GM12878 (cell line): ENCODE measurements at regions not wholly inside any gene's neighbourhood (a gene's known extent, or its start where the extent isn't known, plus 50 kb on each side); places are given as distances from the start of the nearest gene placed in this dataset.

Experiments
- ATAC-seq: fragments of 200-7000 bp; cut with Tn5 transposase; 3 replicates; pipeline ENCODE4 v1.9.1; 2020; ENCODE audit warnings: mild to moderate bottlenecking, moderate library complexity
- BruUV-seq: library from RNA; stranded (reverse); fragments of 400-500 nt; replicated peaks from 2 replicates; lab custom pipeline; 2021; lab: Mats Ljungman, UMichigan
- CTCF ChIA-PET: fragments of 300-600 bp; sonication (Branson Sonifier 250); formaldehyde crosslinking; extraction: SDS; loops from one replicate; lab custom pipeline; 2021; ENCODE audit warnings: inconsistent platforms; lab: Yijun Ruan, JAX
- POLR2A ChIA-PET: fragments of 350-600 bp; formaldehyde crosslinking; extraction: SDS; loops from one replicate; lab custom pipeline; 2021; ENCODE audit warnings: inconsistent platforms; lab: Charles Lee
- RAD21 ChIA-PET: fragments of 300-600 bp; sonication (Branson Sonifier 250); formaldehyde crosslinking; loops from one replicate; lab custom pipeline; 2023; ENCODE audit warnings: antibody characterized with exemption; ENCODE audit not compliant: unreplicated experiment; lab: Charles Lee
- SMC1A ChIA-PET: fragments of 300-600 bp; sonication (Branson Sonifier 250); formaldehyde crosslinking; loops from one replicate; lab custom pipeline; 2023; ENCODE audit not compliant: unreplicated experiment, uncharacterized antibody; lab: Charles Lee
- DNase-seq: peaks from one replicate; pipeline ENCODE4 v3.0.0-alpha.2; 2011; ENCODE audit warnings: low read depth, low spot score
- FAIRE-seq: peaks from 3 replicates; lab custom pipeline; 2011; peaks lifted over from hg19 to GRCh38; lab: Jason Lieb, UNC
- H2AFZ ChIP-seq: 2 replicates; pipeline ENCODE4 v1.6.0; 2011; ENCODE audit warnings: low read depth, low read length, control low read depth; ENCODE audit not compliant: control insufficient read depth
- H3K27ac ChIP-seq: 2 replicates; pipeline ENCODE4 v1.5.1; 2011; ENCODE audit warnings: control low read depth; ENCODE audit not compliant: control insufficient read depth, insufficient read depth
- H3K27me3 ChIP-seq, 2 experiments: replicated peaks in 1 of 2; 2 replicates each; pipeline versions ENCODE4 v1.6.0 to v1.6.1; 2011; ENCODE audit warnings: low read length in 1 of 2; ENCODE audit not compliant: control insufficient read depth in 2 of 2, insufficient read depth in 2 of 2
- H3K36me3 ChIP-seq, 2 experiments: 2 replicates each; pipeline ENCODE4 v1.5.1; 2011; ENCODE audit warnings: low read length in 1 of 2; ENCODE audit not compliant: control insufficient read depth in 2 of 2, insufficient read depth in 2 of 2
- H3K4me1 ChIP-seq: 2 replicates; pipeline ENCODE4 v1.6.1; 2011; ENCODE audit warnings: mild to moderate bottlenecking, low read length, moderate library complexity, mixed read lengths; ENCODE audit not compliant: control insufficient read depth, insufficient read depth
- H3K4me2 ChIP-seq: 2 replicates; pipeline ENCODE4 v1.6.0; 2011; ENCODE audit warnings: control low read depth; ENCODE audit not compliant: control insufficient read depth, insufficient read depth
- H3K4me3 ChIP-seq: fragments of 200-600 bp; sonication (generic); 2 replicates; pipeline ENCODE4 v1.5.1; 2016
- H3K79me2 ChIP-seq: 2 replicates; pipeline ENCODE4 v1.6.0; 2011; ENCODE audit warnings: low read length; ENCODE audit not compliant: control insufficient read depth, insufficient read depth
- H3K9ac ChIP-seq: 2 replicates; pipeline ENCODE4 v1.8.0; 2011; ENCODE audit warnings: low read length, control low read depth, mixed read lengths; ENCODE audit not compliant: control insufficient read depth, insufficient read depth
- H3K9me3 ChIP-seq: replicated peaks from 3 replicates; pipeline ENCODE4 v1.5.1; 2011; ENCODE audit warnings: mild to moderate bottlenecking, low read length; ENCODE audit not compliant: control insufficient read depth, insufficient read depth
- H4K20me1 ChIP-seq: 2 replicates; pipeline ENCODE4 v1.6.0; 2011; ENCODE audit not compliant: control insufficient read depth, insufficient read depth
- BCL11A ChIP-seq: IDR thresholded peaks from 2 replicates; pipeline ENCODE4 v1.6.1; 2011; ENCODE audit warnings: low read depth, low read length
- CHD1 ChIP-seq: IDR thresholded peaks from 2 replicates; pipeline ENCODE4 v1.6.1; 2012; ENCODE audit warnings: low read depth, low read length, improper control_type of control experiment
- LARP7 ChIP-seq: fragments of 450-650 bp; IDR thresholded peaks from 2 replicates; pipeline ENCODE4 v1.6.1; 2017; ENCODE audit warnings: mild to moderate bottlenecking
- MTA2 ChIP-seq: fragments of 450-650 bp; IDR thresholded peaks from 2 replicates; pipeline ENCODE4 v1.6.1; 2016; ENCODE audit warnings: low read depth, mild to moderate bottlenecking, moderate library complexity
- PKNOX1 ChIP-seq: fragments of 450-650 bp; IDR thresholded peaks from 2 replicates; pipeline ENCODE4 v1.6.1; 2016; ENCODE audit warnings: mild to moderate bottlenecking
- RELA ChIP-seq: fragments of 450-650 bp; IDR thresholded peaks from 2 replicates; pipeline ENCODE4 v1.8.0; 2014; ENCODE audit warnings: borderline replicate concordance; ENCODE audit not compliant: partially characterized antibody
- WGBS: methylation state at CpG from one replicate; pipeline ENCODE4 v1.1.6; 2016; ENCODE audit warnings: low lambda C conversion rate; ENCODE audit not compliant: insufficient replicate concordance, insufficient coverage; ENCODE audit errors: missing lambda C conversion rate; 5-methylcytosine and 5-hydroxymethylcytosine counted together
- in situ Hi-C: fragments of 300-500 bp; cut with MboI; formaldehyde crosslinking; loops from 9 replicates; pipeline ENCODE4 v1.14.3; 2018; ENCODE audit warnings: mixed read lengths
- intact Hi-C: fragments of 100-400 bp; cut with micrococcal nuclease; formaldehyde crosslinking; loops from one replicate; pipeline ENCODE4 v1.14.2; 2022; ENCODE audit not compliant: unreplicated experiment

GRCh38 chr10:31100115-31100601 lies 68.5 kb upstream of the ZNF438 start (continued):
- TF ChIP-seq PKNOX1 (peak; percentile 56; the same call in 1 of the 2 replicates), RELA (peak; percentile 10), BCL11A (peak; percentile 17; the same call in 1 of the 2 replicates), MTA2 (peak; percentile 94)
- TF ChIP-seq, all 136 proteins: peak for 9

DNA sequence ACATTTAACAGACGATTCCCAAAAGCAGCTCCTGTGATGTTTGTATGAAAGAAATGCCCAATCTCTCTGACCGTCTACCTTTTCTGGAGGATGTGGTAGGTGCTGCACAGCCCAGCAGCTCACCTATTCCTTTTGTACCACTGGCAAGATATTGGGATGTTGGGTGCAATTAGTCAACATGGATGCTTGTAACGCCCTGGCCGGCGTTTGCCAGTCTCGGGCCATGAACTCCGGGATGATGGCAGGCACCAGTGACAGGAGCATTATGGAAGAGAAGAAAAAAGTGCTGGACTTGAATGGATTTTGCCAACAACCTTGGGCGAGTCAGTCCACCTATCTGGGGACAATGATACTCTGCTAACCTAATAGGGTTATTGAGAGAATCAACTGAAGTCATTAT lies 69.0 kb upstream of the ZNF438 start:
- Histone ChIP-seq H2AFZ (peak overlapping the region; percentile 90; the same call in 1 of the 2 replicates), H3K79me2 (no peaks in the 10 kb centered on the region), H3K9ac (no peak overlapping the region), H3K4me3 (no peak overlapping the region), H3K9me3 (no peaks in the 10 kb centered on the region), H3K4me1 (peaks cover 14% of the 10 kb centered on the region), H3K4me2 (peak overlapping the region; percentile 64), H3K27ac (no peak overlapping the region), H3K27me3 (no peaks in the 10 kb centered on the region), H3K36me3 (no peaks in the 10 kb centered on the region), H4K20me1 (no peaks in the 10 kb centered on the region)
- intact Hi-C loops (loop anchor here (5.0 kb wide), 1 partner anchor 217 kb away; the partner anchor contains the start of gene ZEB1), in situ Hi-C loops (no loop called here)
- BruUV-seq, result no TSS peak
- SMC1A ChIA-PET, result interaction anchor here (0.6 to 4.4 kb wide), 17 partner anchors 11 to 687 kb away, joined by 3 to 41 read pairs (median 4); partner anchors contain the start of gene ZNF438
- DNase-seq, result no peak
- ATAC-seq, result no peak
- CTCF ChIA-PET, result interaction anchor here (0.9 to 1.8 kb wide), 3 partner anchors 17 to 707 kb away, joined by 3 to 6 read pairs (median 3); no protein-coding TSS in a partner anchor
- POLR2A ChIA-PET, result interaction anchor here (1.0 to 1.7 kb wide), 4 partner anchors 17 to 37 kb away, joined by 3 to 4 read pairs (median 3); no protein-coding TSS in a partner anchor
- RAD21 ChIA-PET, result interaction anchor here (1.1 to 2.3 kb wide), 6 partner anchors 10 to 390 kb away, joined by 3 to 11 read pairs (median 6); partner anchors contain the start of gene ZNF438
- 59% methylated on average over 8 of the region's 8 CpGs for WGBS
- no peak for FAIRE-seq
- no peak for TF ChIP-seq CHD1
- peak; percentile 55; the same call in 1 of the 2 replicates for TF ChIP-seq LARP7
